Endothelial cell of umbilical vein (primary cell): ENCODE measurements at regions not wholly inside any gene's neighbourhood (a gene's known extent, or its start where the extent isn't known, plus 50 kb on each side); places are given as distances from the start of the nearest gene placed in this dataset.

Experiments used
- CTCF ChIP-seq, 2 donors: IDR thresholded peaks; 1 replicate in 1 of 2; 2 replicates in 1 of 2; pipeline ENCODE4 v1.5.1; 2011; ENCODE audit warnings: low read length in 2 of 2, mild to moderate bottlenecking in 2 of 2, moderate library complexity in 2 of 2, control low read depth in 1 of 2, inconsistent platforms in 1 of 2, low read depth in 1 of 2; ENCODE audit not compliant: insufficient read depth in 1 of 2; ENCODE audit errors: extremely low read depth in 1 of 2
- EZH2 ChIP-seq: IDR thresholded peaks from 2 replicates; pipeline ENCODE4 v1.6.1; 2012; ENCODE audit warnings: borderline replicate concordance, low read depth, mild to moderate bottlenecking, moderate library complexity, low read length, inconsistent platforms; ENCODE audit not compliant: severe bottlenecking
- JUN ChIP-seq: IDR thresholded peaks from 2 replicates; pipeline ENCODE4 v1.6.1; 2011; ENCODE audit warnings: borderline replicate concordance, low read depth; ENCODE audit not compliant: insufficient read length, insufficient read depth
- POLR2A ChIP-seq: IDR thresholded peaks from 2 replicates; pipeline ENCODE4 v1.6.1; 2012; ENCODE audit warnings: low read depth, mild to moderate bottlenecking, control low read depth, low read length
- POLR2AphosphoS5 ChIP-seq: IDR thresholded peaks from 2 replicates; pipeline ENCODE4 v1.6.1; 2012; ENCODE audit warnings: low read depth, mild to moderate bottlenecking, control low read depth, low read length, moderate library complexity; ENCODE audit not compliant: insufficient read depth

- TF ChIP-seq EZH2 (no peak), CTCF (IDR thresholded peaks at IDR 0.05; ENCODE audit: extremely low read depth in 1 of 2, insufficient read depth in 1 of 2, low read depth in 1 of 2, low read length in 2 of 2) (no peak), JUN (no peak), POLR2A (no peak), POLR2AphosphoS5 (no peak)
Measured at GRCh38 chr9:134545215-134545542, 96.4 kb upstream of the COL5A1 start.
